Astrocyte (in vitro differentiated cells and primary cell): ENCODE measurements at regions not wholly inside any gene's neighbourhood (a gene's known extent, or its start where the extent isn't known, plus 50 kb on each side); places are given as distances from the start of the nearest gene placed in this dataset.

Experiments used
- CTCF ChIP-seq: IDR thresholded peaks from 2 replicates; pipeline ENCODE4 v1.5.1; 2011; ENCODE audit warnings: low read depth, mild to moderate bottlenecking, inconsistent platforms, low read length, moderate library complexity; ENCODE audit not compliant: insufficient read depth
- EZH2 ChIP-seq: IDR thresholded peaks from 2 replicates; pipeline ENCODE4 v1.6.1; 2012; ENCODE audit warnings: mild to moderate bottlenecking, low read length, inconsistent platforms; ENCODE audit not compliant: insufficient read depth

- TF ChIP-seq CTCF (no peak), EZH2 (no peak)
Measured at GRCh38 chr3:81244231-81244630, 517.2 kb downstream of the GBE1 start.
